ENCODE measurements at regions not wholly inside any gene's neighbourhood (a gene's known extent, or its start where the extent isn't known, plus 50 kb on each side); places are given as distances from the start of the nearest gene placed in this dataset.

DNA sequence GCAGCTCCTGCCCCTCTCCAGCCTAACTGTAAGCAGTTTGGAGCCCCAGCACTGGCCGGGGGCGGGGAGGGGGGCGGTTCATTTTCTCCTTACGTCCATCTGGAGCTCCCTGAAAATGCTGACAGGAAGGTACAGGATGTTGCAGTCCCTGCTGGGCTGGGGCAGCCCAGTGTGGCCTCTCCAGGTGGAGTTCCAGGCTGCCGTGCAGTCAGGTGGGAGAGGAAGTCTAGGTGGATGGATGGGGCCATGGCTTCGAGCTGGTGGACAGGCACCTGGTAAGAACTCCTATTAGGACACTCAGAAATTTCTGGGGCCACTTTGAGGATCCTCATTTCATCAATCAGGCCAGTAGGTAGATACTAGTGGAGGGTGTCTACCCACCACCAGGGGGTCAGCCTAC lies 295.2 kb downstream of the CDH26 start:
- Histone ChIP-seq H2AFZ (ENCODE audit: low read depth, low read length, severe bottlenecking) (no peak overlapping the region), H3K4me3 (ENCODE audit: insufficient read depth, low read length, poor library complexity, severe bottlenecking) (no peak overlapping the region), H3K36me3 (ENCODE audit: low read length) (no peaks in the 10 kb centered on the region), H3K4me2 (ENCODE audit: low read depth, low read length, poor library complexity, severe bottlenecking) (no peak overlapping the region), H3K27me3 (ENCODE audit: low read length) (no peaks in the 10 kb centered on the region; the same call in 1 of the 2 replicates), H3K9ac (ENCODE audit: low read length) (no peak overlapping the region), H3K27ac (ENCODE audit: low read depth, low read length) (no peak overlapping the region), H3K79me2 (ENCODE audit: insufficient read depth, low read length) (no peaks in the 10 kb centered on the region), H3F3A (ENCODE audit: insufficient read depth) (no peaks in the 10 kb centered on the region), H4K20me1 (ENCODE audit: low read depth, low read length) (no peaks in the 10 kb centered on the region), H3K9me2 (replicated peaks; ENCODE audit: insufficient read depth, low read length) (no peaks in the 10 kb centered on the region), H3K9me3 (ENCODE audit: insufficient read depth, low read length) (no peaks in the 10 kb centered on the region)
- TF ChIP-seq EZH2phosphoT487 (conservative IDR thresholded peaks at IDR 0.05; ENCODE audit: low read length) = no peak
- TF ChIP-seq, protein P1, sequence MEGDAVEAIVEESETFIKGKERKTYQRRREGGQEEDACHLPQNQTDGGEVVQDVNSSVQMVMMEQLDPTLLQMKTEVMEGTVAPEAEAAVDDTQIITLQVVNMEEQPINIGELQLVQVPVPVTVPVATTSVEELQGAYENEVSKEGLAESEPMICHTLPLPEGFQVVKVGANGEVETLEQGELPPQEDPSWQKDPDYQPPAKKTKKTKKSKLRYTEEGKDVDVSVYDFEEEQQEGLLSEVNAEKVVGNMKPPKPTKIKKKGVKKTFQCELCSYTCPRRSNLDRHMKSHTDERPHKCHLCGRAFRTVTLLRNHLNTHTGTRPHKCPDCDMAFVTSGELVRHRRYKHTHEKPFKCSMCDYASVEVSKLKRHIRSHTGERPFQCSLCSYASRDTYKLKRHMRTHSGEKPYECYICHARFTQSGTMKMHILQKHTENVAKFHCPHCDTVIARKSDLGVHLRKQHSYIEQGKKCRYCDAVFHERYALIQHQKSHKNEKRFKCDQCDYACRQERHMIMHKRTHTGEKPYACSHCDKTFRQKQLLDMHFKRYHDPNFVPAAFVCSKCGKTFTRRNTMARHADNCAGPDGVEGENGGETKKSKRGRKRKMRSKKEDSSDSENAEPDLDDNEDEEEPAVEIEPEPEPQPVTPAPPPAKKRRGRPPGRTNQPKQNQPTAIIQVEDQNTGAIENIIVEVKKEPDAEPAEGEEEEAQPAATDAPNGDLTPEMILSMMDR (IDR thresholded peaks at IDR 0.05; ENCODE audit: insufficient read depth, low read length, poor library complexity, severe bottlenecking) = no peak

DNA sequence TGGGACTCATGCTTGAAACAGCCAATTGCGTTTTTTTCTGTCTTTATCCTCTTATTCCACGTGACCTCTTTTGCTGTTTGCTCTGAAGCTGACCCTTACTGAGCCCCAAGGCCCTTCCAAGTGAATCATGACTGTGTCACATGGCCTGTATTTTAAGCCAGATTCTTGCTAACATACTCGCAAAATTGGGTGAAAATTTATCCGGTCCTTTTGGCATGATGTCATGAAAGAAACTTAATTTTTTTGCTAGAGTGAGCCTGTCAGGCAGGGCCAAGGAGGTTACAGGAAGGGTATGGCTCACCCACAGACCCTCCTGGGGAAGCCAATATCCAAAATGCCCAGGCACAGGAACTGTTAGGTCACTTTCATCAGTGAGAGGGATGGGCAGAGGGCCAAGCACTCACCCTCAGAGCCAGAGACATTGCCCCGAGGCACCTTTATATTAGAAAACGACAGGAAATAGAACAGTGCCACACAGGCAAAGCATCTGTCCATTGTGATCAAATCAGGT lies 296.7 kb downstream of the CDH26 start:
- no peaks in the 10 kb centered on the region for H3F3A ChIP-seq (ENCODE audit: insufficient read depth)
- no peaks in the 10 kb centered on the region for H3K9me3 ChIP-seq (ENCODE audit: insufficient read depth, low read length)
- no peaks in the 10 kb centered on the region for H3K79me2 ChIP-seq (ENCODE audit: insufficient read depth, low read length)
- no peaks in the 10 kb centered on the region for H3K36me3 ChIP-seq (ENCODE audit: low read length)
- H3K27me3 ChIP-seq (ENCODE audit: low read length) = no peaks in the 10 kb centered on the region; the same call in 1 of the 2 replicates
- H2AFZ ChIP-seq (ENCODE audit: low read depth, low read length, severe bottlenecking) = no peak overlapping the region
- H3K9ac ChIP-seq (ENCODE audit: low read length) = no peak overlapping the region
- H3K4me2 ChIP-seq (ENCODE audit: low read depth, low read length, poor library complexity, severe bottlenecking) = no peak overlapping the region
- no peaks in the 10 kb centered on the region for H4K20me1 ChIP-seq (ENCODE audit: low read depth, low read length)
- H3K4me3 ChIP-seq (ENCODE audit: insufficient read depth, low read length, poor library complexity, severe bottlenecking) = no peak overlapping the region
- H3K9me2 ChIP-seq (replicated peaks; ENCODE audit: insufficient read depth, low read length) = no peaks in the 10 kb centered on the region
- H3K27ac ChIP-seq (ENCODE audit: low read depth, low read length) = no peak overlapping the region
- TF ChIP-seq, protein P1 (IDR thresholded peaks at IDR 0.05; ENCODE audit: insufficient read depth, low read length, poor library complexity, severe bottlenecking) = no peak
- TF ChIP-seq EZH2phosphoT487 (conservative IDR thresholded peaks at IDR 0.05; ENCODE audit: low read length) = no peak

DNA sequence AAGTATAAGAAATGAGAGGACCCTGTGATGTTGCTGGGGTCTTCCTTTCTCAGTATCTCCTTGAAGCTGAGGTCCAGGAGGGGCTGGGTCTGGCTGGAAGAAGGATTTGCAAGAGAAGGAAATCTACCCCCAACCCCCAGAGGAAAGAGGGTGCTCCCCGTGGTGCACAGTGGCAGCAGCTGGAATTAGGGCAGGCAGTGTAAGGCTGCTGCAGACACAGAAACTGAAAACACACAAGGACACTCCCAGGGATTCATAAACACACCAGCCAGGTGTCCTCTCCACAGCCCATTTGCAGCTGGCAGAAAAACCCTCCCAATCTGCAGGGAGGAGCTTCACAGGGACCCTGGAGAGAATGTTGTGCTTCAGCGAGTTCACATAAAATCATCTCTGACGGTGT lies 297.2 kb downstream of the CDH26 start:
- Histone ChIP-seq H3K9me3 (ENCODE audit: insufficient read depth, low read length) (no peaks in the 10 kb centered on the region), H3F3A (ENCODE audit: insufficient read depth) (no peaks in the 10 kb centered on the region), H3K27me3 (ENCODE audit: low read length) (no peaks in the 10 kb centered on the region; the same call in 1 of the 2 replicates), H3K79me2 (ENCODE audit: insufficient read depth, low read length) (no peaks in the 10 kb centered on the region), H3K4me2 (ENCODE audit: low read depth, low read length, poor library complexity, severe bottlenecking) (no peak overlapping the region), H2AFZ (ENCODE audit: low read depth, low read length, severe bottlenecking) (no peak overlapping the region), H3K36me3 (ENCODE audit: low read length) (no peaks in the 10 kb centered on the region), H3K9me2 (replicated peaks; ENCODE audit: insufficient read depth, low read length) (no peaks in the 10 kb centered on the region), H3K4me3 (ENCODE audit: insufficient read depth, low read length, poor library complexity, severe bottlenecking) (no peak overlapping the region), H4K20me1 (ENCODE audit: low read depth, low read length) (no peaks in the 10 kb centered on the region), H3K9ac (ENCODE audit: low read length) (no peak overlapping the region), H3K27ac (ENCODE audit: low read depth, low read length) (no peak overlapping the region)
- TF ChIP-seq, protein P1 (IDR thresholded peaks at IDR 0.05; ENCODE audit: insufficient read depth, low read length, poor library complexity, severe bottlenecking) = no peak
- TF ChIP-seq EZH2phosphoT487 (conservative IDR thresholded peaks at IDR 0.05; ENCODE audit: low read length) = no peak
